ENCODE measurements at regions not wholly inside any gene's neighbourhood (a gene's known extent, or its start where the extent isn't known, plus 50 kb on each side); places are given as distances from the start of the nearest gene placed in this dataset.

GRCh38 chr19:30090963-30091362, 148.9 kb downstream of the URI1 start:
- TF ChIP-seq, protein P1, sequence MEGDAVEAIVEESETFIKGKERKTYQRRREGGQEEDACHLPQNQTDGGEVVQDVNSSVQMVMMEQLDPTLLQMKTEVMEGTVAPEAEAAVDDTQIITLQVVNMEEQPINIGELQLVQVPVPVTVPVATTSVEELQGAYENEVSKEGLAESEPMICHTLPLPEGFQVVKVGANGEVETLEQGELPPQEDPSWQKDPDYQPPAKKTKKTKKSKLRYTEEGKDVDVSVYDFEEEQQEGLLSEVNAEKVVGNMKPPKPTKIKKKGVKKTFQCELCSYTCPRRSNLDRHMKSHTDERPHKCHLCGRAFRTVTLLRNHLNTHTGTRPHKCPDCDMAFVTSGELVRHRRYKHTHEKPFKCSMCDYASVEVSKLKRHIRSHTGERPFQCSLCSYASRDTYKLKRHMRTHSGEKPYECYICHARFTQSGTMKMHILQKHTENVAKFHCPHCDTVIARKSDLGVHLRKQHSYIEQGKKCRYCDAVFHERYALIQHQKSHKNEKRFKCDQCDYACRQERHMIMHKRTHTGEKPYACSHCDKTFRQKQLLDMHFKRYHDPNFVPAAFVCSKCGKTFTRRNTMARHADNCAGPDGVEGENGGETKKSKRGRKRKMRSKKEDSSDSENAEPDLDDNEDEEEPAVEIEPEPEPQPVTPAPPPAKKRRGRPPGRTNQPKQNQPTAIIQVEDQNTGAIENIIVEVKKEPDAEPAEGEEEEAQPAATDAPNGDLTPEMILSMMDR (IDR thresholded peaks at IDR 0.05), result no peak
- no peak for TF ChIP-seq POLR2A (IDR thresholded peaks at IDR 0.05)

Data from heart left ventricle (tissue), 13 donors.